ENCODE measurements at regions not wholly inside any gene's neighbourhood (a gene's known extent, or its start where the extent isn't known, plus 50 kb on each side); places are given as distances from the start of the nearest gene placed in this dataset.

DNA sequence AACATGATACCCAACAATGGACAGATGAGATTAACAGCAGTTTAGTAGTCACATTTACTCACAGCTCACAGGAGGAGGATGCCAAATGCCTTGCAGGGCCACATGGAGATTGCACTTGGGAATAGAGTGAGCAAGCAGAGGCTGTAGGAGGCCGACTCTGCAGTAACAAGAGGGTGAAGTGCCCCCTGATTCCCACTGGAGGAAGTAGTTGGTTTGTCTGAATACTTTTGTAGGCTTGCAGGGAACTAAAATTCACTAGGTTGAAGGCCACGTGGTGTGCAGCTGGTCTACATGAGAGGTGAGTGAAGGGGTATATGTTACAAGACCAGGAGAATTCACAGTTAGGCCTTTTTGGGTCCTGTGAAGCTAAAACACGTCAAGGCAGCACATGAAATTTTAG lies 419.3 kb upstream of the TNP1 start:
- H2AFZ ChIP-seq (ENCODE audit: control insufficient read depth, low read length), result no peak overlapping the region
- no peak overlapping the region for H3K4me3 ChIP-seq (ENCODE audit: control insufficient read depth in 2 of 3, extremely low read depth in 1 of 3, insufficient read depth in 2 of 3, low read depth in 1 of 3, low read length in 3 of 3)
- no peaks in the 10 kb centered on the region for H3K9me1 ChIP-seq (ENCODE audit: control insufficient read depth, extremely low read depth, insufficient read depth, low read length)
- H4K20me1 ChIP-seq (ENCODE audit: control insufficient read depth, extremely low read depth, insufficient read depth, low read length), result no peaks in the 10 kb centered on the region
- H3K4me1 ChIP-seq (ENCODE audit: control insufficient read depth, extremely low read depth, insufficient read depth, low read length), result peaks cover 19% of the 10 kb centered on the region
- H3K79me2 ChIP-seq (ENCODE audit: control insufficient read depth, insufficient read depth, low read length), result no peaks in the 10 kb centered on the region
- no peak overlapping the region for H3K4me2 ChIP-seq (ENCODE audit: control insufficient read depth, extremely low read depth, insufficient read depth, low read depth, low read length)
- H3K27me3 ChIP-seq (ENCODE audit: control insufficient read depth, extremely low read depth, insufficient read depth, low read length), result no peaks in the 10 kb centered on the region
- DNase-seq (ENCODE audit: low read depth, low spot score) (no peak), FAIRE-seq (no peak)
- no peak overlapping the region for H3K9ac ChIP-seq (ENCODE audit: control insufficient read depth, extremely low read depth, insufficient read depth, low read length)
- TF ChIP-seq EZH2 (IDR thresholded peaks at IDR 0.05; ENCODE audit: low read length), result no peak
- TF ChIP-seq, protein P1, sequence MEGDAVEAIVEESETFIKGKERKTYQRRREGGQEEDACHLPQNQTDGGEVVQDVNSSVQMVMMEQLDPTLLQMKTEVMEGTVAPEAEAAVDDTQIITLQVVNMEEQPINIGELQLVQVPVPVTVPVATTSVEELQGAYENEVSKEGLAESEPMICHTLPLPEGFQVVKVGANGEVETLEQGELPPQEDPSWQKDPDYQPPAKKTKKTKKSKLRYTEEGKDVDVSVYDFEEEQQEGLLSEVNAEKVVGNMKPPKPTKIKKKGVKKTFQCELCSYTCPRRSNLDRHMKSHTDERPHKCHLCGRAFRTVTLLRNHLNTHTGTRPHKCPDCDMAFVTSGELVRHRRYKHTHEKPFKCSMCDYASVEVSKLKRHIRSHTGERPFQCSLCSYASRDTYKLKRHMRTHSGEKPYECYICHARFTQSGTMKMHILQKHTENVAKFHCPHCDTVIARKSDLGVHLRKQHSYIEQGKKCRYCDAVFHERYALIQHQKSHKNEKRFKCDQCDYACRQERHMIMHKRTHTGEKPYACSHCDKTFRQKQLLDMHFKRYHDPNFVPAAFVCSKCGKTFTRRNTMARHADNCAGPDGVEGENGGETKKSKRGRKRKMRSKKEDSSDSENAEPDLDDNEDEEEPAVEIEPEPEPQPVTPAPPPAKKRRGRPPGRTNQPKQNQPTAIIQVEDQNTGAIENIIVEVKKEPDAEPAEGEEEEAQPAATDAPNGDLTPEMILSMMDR (optimal IDR thresholded peaks at IDR 0.05 in 1 of 3, IDR thresholded peaks at IDR 0.05 in 1 of 3, conservative IDR thresholded peaks at IDR 0.05 in 1 of 3; ENCODE audit: extremely low read depth in 1 of 3, insufficient read depth in 2 of 3, low read length in 3 of 3), result no peak
- H3K27ac ChIP-seq (ENCODE audit: control insufficient read depth, insufficient read depth, low read length), result no peak overlapping the region
- dilution Hi-C loops (cut with MboI; ENCODE audit: extremely low pct_ligation_motif_present, low sequenced_read_pairs), result no loop called here
- H3K36me3 ChIP-seq (ENCODE audit: control insufficient read depth in 2 of 2, extremely low read depth in 1 of 2, insufficient read depth in 2 of 2, low read length in 2 of 2), result no peaks in the 10 kb centered on the region
- H3K9me3 ChIP-seq (ENCODE audit: control insufficient read depth, low read depth, low read length), result no peaks in the 10 kb centered on the region

DNA sequence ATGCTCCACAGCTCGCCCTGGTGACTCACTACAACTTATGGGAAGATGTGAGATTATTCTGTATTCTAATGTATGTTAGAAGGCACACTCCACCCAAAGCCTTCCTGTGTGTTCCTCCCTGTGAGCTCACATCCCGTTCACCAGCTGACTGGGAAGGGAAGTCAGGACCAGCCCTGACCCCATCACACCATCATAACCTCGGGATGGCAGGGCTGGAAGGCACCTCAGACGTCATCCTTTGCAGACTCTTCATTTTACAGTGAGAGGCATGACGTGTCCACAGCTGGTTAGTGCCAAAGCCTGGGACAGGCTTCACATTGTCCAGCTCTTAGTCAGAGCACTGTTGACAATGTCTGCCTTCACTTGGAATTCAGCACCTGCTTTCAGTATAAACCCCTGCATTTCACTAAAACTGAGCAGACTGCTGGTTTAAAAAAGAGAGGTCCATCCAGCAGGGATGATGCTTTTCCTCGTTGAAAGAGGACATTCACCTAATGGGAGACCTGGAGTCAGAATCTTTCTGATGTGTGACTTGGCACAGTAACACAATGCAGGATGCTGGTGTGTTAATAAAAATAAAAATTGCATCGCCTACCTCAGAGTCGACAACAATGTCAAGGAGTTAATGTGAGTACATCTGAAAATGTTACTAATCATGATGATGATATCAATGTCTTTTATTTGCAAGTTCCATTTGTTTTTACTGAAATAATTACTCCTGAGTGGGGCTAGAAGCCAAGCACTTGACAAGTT lies 418.0 kb upstream of the TNP1 start:
- Histone ChIP-seq H2AFZ (ENCODE audit: control insufficient read depth, low read length) (no peak overlapping the region), H3K4me2 (ENCODE audit: control insufficient read depth, extremely low read depth, insufficient read depth, low read depth, low read length) (peak overlapping the region; percentile 26), H4K20me1 (ENCODE audit: control insufficient read depth, extremely low read depth, insufficient read depth, low read length) (no peaks in the 10 kb centered on the region), H3K9me3 (ENCODE audit: control insufficient read depth, low read depth, low read length) (no peaks in the 10 kb centered on the region), H3K9ac (ENCODE audit: control insufficient read depth, extremely low read depth, insufficient read depth, low read length) (no peak overlapping the region), H3K36me3 (ENCODE audit: control insufficient read depth in 2 of 2, extremely low read depth in 1 of 2, insufficient read depth in 2 of 2, low read length in 2 of 2) (no peaks in the 10 kb centered on the region), H3K4me1 (ENCODE audit: control insufficient read depth, extremely low read depth, insufficient read depth, low read length) (peaks cover 19% of the 10 kb centered on the region), H3K4me3 (ENCODE audit: control insufficient read depth in 2 of 3, extremely low read depth in 1 of 3, insufficient read depth in 2 of 3, low read depth in 1 of 3, low read length in 3 of 3) (no peak overlapping the region), H3K27ac (ENCODE audit: control insufficient read depth, insufficient read depth, low read length) (no peak overlapping the region), H3K9me1 (ENCODE audit: control insufficient read depth, extremely low read depth, insufficient read depth, low read length) (no peaks in the 10 kb centered on the region), H3K79me2 (ENCODE audit: control insufficient read depth, insufficient read depth, low read length) (no peaks in the 10 kb centered on the region), H3K27me3 (ENCODE audit: control insufficient read depth, extremely low read depth, insufficient read depth, low read length) (no peaks in the 10 kb centered on the region)
- peak; percentile 89 for FAIRE-seq
- DNase-seq (ENCODE audit: low read depth, low spot score), result peak; percentile 78
- TF ChIP-seq EZH2 (IDR thresholded peaks at IDR 0.05; ENCODE audit: low read length), result no peak
- TF ChIP-seq, protein P1 (optimal IDR thresholded peaks at IDR 0.05 in 1 of 3, IDR thresholded peaks at IDR 0.05 in 1 of 3, conservative IDR thresholded peaks at IDR 0.05 in 1 of 3; ENCODE audit: extremely low read depth in 1 of 3, insufficient read depth in 2 of 3, low read length in 3 of 3), result no peak
- dilution Hi-C loops (cut with MboI; ENCODE audit: extremely low pct_ligation_motif_present, low sequenced_read_pairs), result no loop called here

Data from keratinocyte (primary cell).